H1 (cell line): ENCODE measurements at regions not wholly inside any gene's neighbourhood (a gene's known extent, or its start where the extent isn't known, plus 50 kb on each side); places are given as distances from the start of the nearest gene placed in this dataset.

Experiments used
- POLR2A ChIP-seq, 2 experiments: IDR thresholded peaks; 1 replicate in 1 of 2; 2 replicates in 1 of 2; pipeline ENCODE4 v1.6.1; 2011; ENCODE audit warnings: low read depth in 2 of 2, low read length in 2 of 2, mild to moderate bottlenecking in 2 of 2; ENCODE audit errors: control extremely low read depth in 1 of 2
- POLR2AphosphoS5 ChIP-seq: IDR thresholded peaks from 2 replicates; pipeline ENCODE4 v1.6.1; 2011; ENCODE audit warnings: low read depth, low read length
- RXRA ChIP-seq: IDR thresholded peaks from 2 replicates; pipeline ENCODE4 v1.6.1; 2011; ENCODE audit warnings: low read depth, mild to moderate bottlenecking, low read length, moderate library complexity; ENCODE audit not compliant: insufficient read depth
- YY1 ChIP-seq: IDR thresholded peaks from 2 replicates; pipeline ENCODE4 v1.6.1; 2011; ENCODE audit warnings: low read depth, mild to moderate bottlenecking, low read length
- TF ChIP-seq, protein P1 (sequence below): IDR thresholded peaks from 2 replicates; pipeline ENCODE4 v1.6.1; 2011; ENCODE audit warnings: low read length, improper control_type of control experiment
- TF ChIP-seq, protein P2 (sequence below), 3 experiments: IDR thresholded peaks; 1 replicate in 2 of 3; 2 replicates in 1 of 3; pipeline versions ENCODE4 v1.5.1 to v1.6.1; 2011; ENCODE audit warnings: low read length in 3 of 3, mild to moderate bottlenecking in 3 of 3, inconsistent platforms in 2 of 3, low read depth in 1 of 3, moderate library complexity in 1 of 3; ENCODE audit not compliant: insufficient read depth in 1 of 3; ENCODE audit errors: control extremely low read depth in 1 of 3

- TF ChIP-seq, protein P1, sequence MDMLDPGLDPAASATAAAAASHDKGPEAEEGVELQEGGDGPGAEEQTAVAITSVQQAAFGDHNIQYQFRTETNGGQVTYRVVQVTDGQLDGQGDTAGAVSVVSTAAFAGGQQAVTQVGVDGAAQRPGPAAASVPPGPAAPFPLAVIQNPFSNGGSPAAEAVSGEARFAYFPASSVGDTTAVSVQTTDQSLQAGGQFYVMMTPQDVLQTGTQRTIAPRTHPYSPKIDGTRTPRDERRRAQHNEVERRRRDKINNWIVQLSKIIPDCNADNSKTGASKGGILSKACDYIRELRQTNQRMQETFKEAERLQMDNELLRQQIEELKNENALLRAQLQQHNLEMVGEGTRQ, result no peak
- no peak for TF ChIP-seq YY1
- TF ChIP-seq POLR2A (IDR thresholded peaks at IDR 0.05; ENCODE audit: control extremely low read depth in 1 of 2, low read depth in 2 of 2, low read length in 2 of 2), result no peak
- TF ChIP-seq, protein P2, sequence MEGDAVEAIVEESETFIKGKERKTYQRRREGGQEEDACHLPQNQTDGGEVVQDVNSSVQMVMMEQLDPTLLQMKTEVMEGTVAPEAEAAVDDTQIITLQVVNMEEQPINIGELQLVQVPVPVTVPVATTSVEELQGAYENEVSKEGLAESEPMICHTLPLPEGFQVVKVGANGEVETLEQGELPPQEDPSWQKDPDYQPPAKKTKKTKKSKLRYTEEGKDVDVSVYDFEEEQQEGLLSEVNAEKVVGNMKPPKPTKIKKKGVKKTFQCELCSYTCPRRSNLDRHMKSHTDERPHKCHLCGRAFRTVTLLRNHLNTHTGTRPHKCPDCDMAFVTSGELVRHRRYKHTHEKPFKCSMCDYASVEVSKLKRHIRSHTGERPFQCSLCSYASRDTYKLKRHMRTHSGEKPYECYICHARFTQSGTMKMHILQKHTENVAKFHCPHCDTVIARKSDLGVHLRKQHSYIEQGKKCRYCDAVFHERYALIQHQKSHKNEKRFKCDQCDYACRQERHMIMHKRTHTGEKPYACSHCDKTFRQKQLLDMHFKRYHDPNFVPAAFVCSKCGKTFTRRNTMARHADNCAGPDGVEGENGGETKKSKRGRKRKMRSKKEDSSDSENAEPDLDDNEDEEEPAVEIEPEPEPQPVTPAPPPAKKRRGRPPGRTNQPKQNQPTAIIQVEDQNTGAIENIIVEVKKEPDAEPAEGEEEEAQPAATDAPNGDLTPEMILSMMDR (IDR thresholded peaks at IDR 0.05; ENCODE audit: control extremely low read depth in 1 of 3, insufficient read depth in 1 of 3, low read depth in 1 of 3, low read length in 3 of 3), result no peak
- TF ChIP-seq POLR2AphosphoS5, result no peak
- no peak for TF ChIP-seq RXRA
These were observed 57.1 kb upstream of the AFDN start for GRCh38 chr6:167769408-167770190.
